ENCODE measurements at regions not wholly inside any gene's neighbourhood (a gene's known extent, or its start where the extent isn't known, plus 50 kb on each side); places are given as distances from the start of the nearest gene placed in this dataset.

DNA sequence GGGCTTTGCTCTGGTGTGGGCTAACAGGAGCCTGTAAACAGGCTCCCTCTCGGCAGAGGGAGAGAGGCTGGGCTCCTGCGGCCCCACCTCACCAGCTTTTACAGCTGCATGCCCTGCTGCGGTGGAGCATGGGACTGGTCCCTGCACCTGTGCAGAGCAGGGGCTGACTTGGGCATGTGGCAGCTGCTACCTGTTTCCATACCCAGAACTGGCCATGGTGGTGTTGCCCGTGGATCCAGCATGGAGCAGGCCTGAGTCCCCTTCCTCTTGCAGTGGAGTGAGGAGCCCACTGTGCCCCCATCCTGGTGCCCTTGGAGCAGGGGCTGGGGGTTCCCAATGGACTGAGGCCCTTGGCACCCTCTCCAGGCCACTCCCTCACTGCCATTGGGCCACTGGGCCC, 91.9 kb upstream of the MGMT start:
- H3K4me2 ChIP-seq (ENCODE audit: low read length) = no peak overlapping the region
- H3K9me2 ChIP-seq (ENCODE audit: low read depth, low read length) = no peaks in the 10 kb centered on the region
- no peaks in the 10 kb centered on the region for H3K36me3 ChIP-seq (ENCODE audit: insufficient read depth, low read length)
- no peaks in the 10 kb centered on the region for H3K79me2 ChIP-seq (ENCODE audit: insufficient read depth, low read length)
- no peaks in the 10 kb centered on the region for H3F3A ChIP-seq (ENCODE audit: insufficient read depth, low read length)
- no peak overlapping the region for H3K4me3 ChIP-seq (ENCODE audit: low read depth, low read length, poor library complexity, severe bottlenecking)
- H3K9ac ChIP-seq (ENCODE audit: low read length) = no peak overlapping the region
- TF ChIP-seq EZH2 (IDR thresholded peaks at IDR 0.05; ENCODE audit: borderline replicate concordance, low read length) = no peak
- TF ChIP-seq, protein P1, sequence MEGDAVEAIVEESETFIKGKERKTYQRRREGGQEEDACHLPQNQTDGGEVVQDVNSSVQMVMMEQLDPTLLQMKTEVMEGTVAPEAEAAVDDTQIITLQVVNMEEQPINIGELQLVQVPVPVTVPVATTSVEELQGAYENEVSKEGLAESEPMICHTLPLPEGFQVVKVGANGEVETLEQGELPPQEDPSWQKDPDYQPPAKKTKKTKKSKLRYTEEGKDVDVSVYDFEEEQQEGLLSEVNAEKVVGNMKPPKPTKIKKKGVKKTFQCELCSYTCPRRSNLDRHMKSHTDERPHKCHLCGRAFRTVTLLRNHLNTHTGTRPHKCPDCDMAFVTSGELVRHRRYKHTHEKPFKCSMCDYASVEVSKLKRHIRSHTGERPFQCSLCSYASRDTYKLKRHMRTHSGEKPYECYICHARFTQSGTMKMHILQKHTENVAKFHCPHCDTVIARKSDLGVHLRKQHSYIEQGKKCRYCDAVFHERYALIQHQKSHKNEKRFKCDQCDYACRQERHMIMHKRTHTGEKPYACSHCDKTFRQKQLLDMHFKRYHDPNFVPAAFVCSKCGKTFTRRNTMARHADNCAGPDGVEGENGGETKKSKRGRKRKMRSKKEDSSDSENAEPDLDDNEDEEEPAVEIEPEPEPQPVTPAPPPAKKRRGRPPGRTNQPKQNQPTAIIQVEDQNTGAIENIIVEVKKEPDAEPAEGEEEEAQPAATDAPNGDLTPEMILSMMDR (IDR thresholded peaks at IDR 0.05; ENCODE audit: low read length) = no peak
- H3K9me3 ChIP-seq (ENCODE audit: low read length) = no peaks in the 10 kb centered on the region
- H2AFZ ChIP-seq (ENCODE audit: low read length) = no peak overlapping the region
- H4K20me1 ChIP-seq (ENCODE audit: insufficient read depth, low read length) = no peaks in the 10 kb centered on the region
- H3K27me3 ChIP-seq (ENCODE audit: insufficient read depth, low read length) = peaks cover 13% of the 10 kb centered on the region; the same call in 1 of the 2 replicates
- H3K4me1 ChIP-seq (ENCODE audit: insufficient read depth, low read length, severe bottlenecking) = no peaks in the 10 kb centered on the region
- no peak overlapping the region for H3K27ac ChIP-seq (ENCODE audit: low read depth, low read length, poor library complexity, severe bottlenecking)

DNA sequence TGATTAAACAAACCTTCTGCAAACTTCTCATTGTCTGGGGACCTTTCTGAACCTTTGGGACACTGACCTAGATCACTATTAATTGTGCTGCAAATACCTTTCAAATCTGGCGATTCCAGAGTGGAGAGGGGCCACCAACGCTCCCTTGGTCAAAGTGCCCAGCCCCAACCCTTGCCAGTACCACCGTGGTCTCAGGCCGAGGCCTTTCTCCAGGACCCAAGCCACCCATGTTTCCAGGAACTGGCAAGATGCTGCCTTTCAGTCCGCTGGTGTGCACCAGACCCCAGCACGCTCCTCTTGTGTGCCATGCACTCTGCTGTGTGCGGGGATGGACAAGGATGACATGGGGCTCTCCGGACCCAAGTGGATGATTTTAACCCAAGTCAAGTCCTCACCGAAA, 91.1 kb upstream of the MGMT start:
- Histone ChIP-seq H3K9me2 (ENCODE audit: low read depth, low read length) (no peaks in the 10 kb centered on the region), H3K27me3 (ENCODE audit: insufficient read depth, low read length) (peaks cover 13% of the 10 kb centered on the region; the same call in 1 of the 2 replicates), H3K36me3 (ENCODE audit: insufficient read depth, low read length) (no peaks in the 10 kb centered on the region), H4K20me1 (ENCODE audit: insufficient read depth, low read length) (no peaks in the 10 kb centered on the region), H3K4me1 (ENCODE audit: insufficient read depth, low read length, severe bottlenecking) (no peaks in the 10 kb centered on the region), H3K79me2 (ENCODE audit: insufficient read depth, low read length) (no peaks in the 10 kb centered on the region), H3K4me2 (ENCODE audit: low read length) (no peak overlapping the region), H3K27ac (ENCODE audit: low read depth, low read length, poor library complexity, severe bottlenecking) (no peak overlapping the region), H3K4me3 (ENCODE audit: low read depth, low read length, poor library complexity, severe bottlenecking) (no peak overlapping the region), H3K9me3 (ENCODE audit: low read length) (no peaks in the 10 kb centered on the region), H3K9ac (ENCODE audit: low read length) (no peak overlapping the region), H3F3A (ENCODE audit: insufficient read depth, low read length) (no peaks in the 10 kb centered on the region), H2AFZ (ENCODE audit: low read length) (no peak overlapping the region)
- TF ChIP-seq, protein P1 (IDR thresholded peaks at IDR 0.05; ENCODE audit: low read length) = no peak
- no peak for TF ChIP-seq EZH2 (IDR thresholded peaks at IDR 0.05; ENCODE audit: borderline replicate concordance, low read length)

DNA sequence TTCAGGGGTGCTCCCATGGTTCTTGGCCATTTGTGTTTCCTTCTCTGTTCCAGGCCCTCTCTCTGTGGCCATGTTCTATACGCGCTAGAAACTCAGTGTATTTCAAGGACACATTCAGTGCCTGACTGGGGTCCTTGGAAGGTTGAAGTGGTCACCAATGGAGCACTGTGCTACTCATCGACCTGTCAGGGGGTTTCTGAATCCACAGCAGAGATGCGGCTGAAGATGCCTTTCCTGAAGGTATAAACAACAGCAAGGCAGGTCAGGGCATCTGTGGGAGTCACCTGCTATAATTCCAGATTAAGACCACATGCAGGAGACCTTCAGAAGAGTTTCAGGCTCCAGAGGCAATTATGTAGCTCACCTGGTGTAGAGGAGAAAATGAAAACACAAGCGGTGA, 86.8 kb upstream of the MGMT start:
- Histone ChIP-seq H3K27ac (ENCODE audit: low read depth, low read length, poor library complexity, severe bottlenecking) (no peak overlapping the region), H3K79me2 (ENCODE audit: insufficient read depth, low read length) (no peaks in the 10 kb centered on the region), H3K9me3 (ENCODE audit: low read length) (no peaks in the 10 kb centered on the region), H3K4me2 (ENCODE audit: low read length) (no peak overlapping the region), H3K4me1 (ENCODE audit: insufficient read depth, low read length, severe bottlenecking) (no peaks in the 10 kb centered on the region), H3K27me3 (ENCODE audit: insufficient read depth, low read length) (peaks cover 6% of the 10 kb centered on the region; the same call in 1 of the 2 replicates), H3K4me3 (ENCODE audit: low read depth, low read length, poor library complexity, severe bottlenecking) (no peak overlapping the region), H3F3A (ENCODE audit: insufficient read depth, low read length) (no peaks in the 10 kb centered on the region), H3K9ac (ENCODE audit: low read length) (no peak overlapping the region), H2AFZ (ENCODE audit: low read length) (no peak overlapping the region), H4K20me1 (ENCODE audit: insufficient read depth, low read length) (no peaks in the 10 kb centered on the region), H3K36me3 (ENCODE audit: insufficient read depth, low read length) (no peaks in the 10 kb centered on the region), H3K9me2 (ENCODE audit: low read depth, low read length) (no peaks in the 10 kb centered on the region)
- TF ChIP-seq EZH2 (IDR thresholded peaks at IDR 0.05; ENCODE audit: borderline replicate concordance, low read length) = no peak
- TF ChIP-seq, protein P1 (IDR thresholded peaks at IDR 0.05; ENCODE audit: low read length) = no peak
